Testis (tissue), 2 donors: ENCODE measurements at regions not wholly inside any gene's neighbourhood (a gene's known extent, or its start where the extent isn't known, plus 50 kb on each side); places are given as distances from the start of the nearest gene placed in this dataset.

ENCODE experiments used
- POLR2A ChIP-seq: fragments of 450-650 bp; IDR thresholded peaks from one replicate; pipeline ENCODE4 v1.6.1; 2017; ENCODE audit warnings: antibody characterized with exemption, mild to moderate bottlenecking, moderate library complexity
- TF ChIP-seq, protein P1 (sequence below), 3 experiments: fragments of 450-650 bp in 2 of 3; fragments of 200-600 bp in 1 of 3; sonication (generic) in 1 of 3; IDR thresholded peaks; one replicate each; pipeline ENCODE4 v1.5.1; 2016 to 2019; ENCODE audit warnings: antibody characterized with exemption in 3 of 3, mild to moderate bottlenecking in 2 of 3, moderate library complexity in 1 of 3

DNA sequence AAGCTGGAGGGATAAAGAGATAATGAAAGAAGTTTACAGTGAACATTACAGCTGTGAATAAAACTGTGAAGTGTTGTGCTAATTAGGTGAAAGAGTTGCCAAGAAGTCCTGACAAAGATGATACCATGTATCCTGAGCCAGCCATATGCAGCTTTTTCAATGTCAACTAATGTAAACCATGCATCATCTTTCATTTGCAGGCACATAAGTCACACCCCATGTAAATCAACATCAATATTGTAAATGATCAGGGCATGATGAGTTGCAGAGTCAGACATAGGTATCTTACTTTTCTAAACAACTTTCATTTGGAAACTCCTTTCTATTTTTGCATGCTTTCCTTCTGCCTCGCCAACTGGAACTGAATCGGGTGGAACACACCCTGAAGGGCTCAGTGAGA, 569.1 kb downstream of the TBC1D4 start:
- TF ChIP-seq, protein P1, sequence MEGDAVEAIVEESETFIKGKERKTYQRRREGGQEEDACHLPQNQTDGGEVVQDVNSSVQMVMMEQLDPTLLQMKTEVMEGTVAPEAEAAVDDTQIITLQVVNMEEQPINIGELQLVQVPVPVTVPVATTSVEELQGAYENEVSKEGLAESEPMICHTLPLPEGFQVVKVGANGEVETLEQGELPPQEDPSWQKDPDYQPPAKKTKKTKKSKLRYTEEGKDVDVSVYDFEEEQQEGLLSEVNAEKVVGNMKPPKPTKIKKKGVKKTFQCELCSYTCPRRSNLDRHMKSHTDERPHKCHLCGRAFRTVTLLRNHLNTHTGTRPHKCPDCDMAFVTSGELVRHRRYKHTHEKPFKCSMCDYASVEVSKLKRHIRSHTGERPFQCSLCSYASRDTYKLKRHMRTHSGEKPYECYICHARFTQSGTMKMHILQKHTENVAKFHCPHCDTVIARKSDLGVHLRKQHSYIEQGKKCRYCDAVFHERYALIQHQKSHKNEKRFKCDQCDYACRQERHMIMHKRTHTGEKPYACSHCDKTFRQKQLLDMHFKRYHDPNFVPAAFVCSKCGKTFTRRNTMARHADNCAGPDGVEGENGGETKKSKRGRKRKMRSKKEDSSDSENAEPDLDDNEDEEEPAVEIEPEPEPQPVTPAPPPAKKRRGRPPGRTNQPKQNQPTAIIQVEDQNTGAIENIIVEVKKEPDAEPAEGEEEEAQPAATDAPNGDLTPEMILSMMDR (IDR thresholded peaks at IDR 0.05) = no peak
- TF ChIP-seq POLR2A = no peak
